ENCODE measurements at regions not wholly inside any gene's neighbourhood (a gene's known extent, or its start where the extent isn't known, plus 50 kb on each side); places are given as distances from the start of the nearest gene placed in this dataset.
A peak's percentile ranks its signal among the peaks of the same experiment; 100 is the strongest.
"Not testable (repeated sequence)": the region's sequence is repeated elsewhere in the genome, so short reads cannot be mapped to it uniquely, and the experiment has no call there.

DNA sequence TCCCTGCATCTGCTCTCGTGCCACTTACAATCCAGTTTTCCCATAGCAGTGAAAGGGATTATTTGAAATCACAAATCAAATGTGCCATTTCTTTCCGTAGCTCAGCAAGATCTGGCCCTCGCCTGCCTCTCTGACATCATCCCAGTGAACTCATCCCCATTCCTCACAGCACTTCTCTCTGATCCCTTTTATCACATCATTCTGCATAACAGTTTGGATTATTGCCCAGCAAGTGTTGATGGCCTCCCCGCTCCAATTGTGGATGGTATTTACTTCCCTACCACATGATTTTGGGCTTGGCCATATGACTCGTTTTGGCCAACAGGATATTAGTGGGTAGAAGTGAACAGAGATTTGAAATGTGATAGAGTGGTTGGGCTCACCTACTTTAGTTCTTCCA lies 185.0 kb downstream of the NPIPA7 start:
- DNase-seq: not testable (repeated sequence)

- DNase-seq: not testable (repeated sequence)
Measured at GRCh38 chr16:16565326-16565725, 186.4 kb downstream of the NPIPA7 start.

GRCh38 chr16:16570055-16570454 lies 191.1 kb downstream of the NPIPA7 start:
- DNase-seq: not testable (repeated sequence)

DNA sequence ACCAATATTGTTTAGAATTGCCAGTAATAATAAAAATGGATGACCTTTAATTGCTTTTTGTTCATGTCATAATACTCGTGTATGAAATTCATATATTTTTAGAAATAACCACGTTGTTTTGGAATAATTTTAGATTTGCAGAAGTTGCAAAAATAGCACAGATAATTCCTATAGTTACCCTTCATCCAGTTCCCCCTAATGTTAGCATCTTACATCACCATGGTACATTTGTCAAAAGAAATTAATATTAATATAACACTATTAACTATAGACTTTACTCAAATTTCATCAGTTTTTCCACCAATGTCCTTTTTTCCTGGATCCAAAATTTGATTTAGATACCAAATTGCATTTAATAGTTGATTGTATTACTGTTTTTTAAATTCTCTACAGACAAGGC lies 191.9 kb downstream of the NPIPA7 start:
- DNase-seq: not testable (repeated sequence)

GRCh38 chr16:16572130-16572774 lies 193.3 kb downstream of the NPIPA7 start:
- DNase-seq: not testable (repeated sequence)

GRCh38 chr16:16577062-16577461 lies 198.1 kb downstream of the NPIPA7 start:
- DNase-seq: not testable (repeated sequence)

- DNase-seq: no peak
Measured at GRCh38 chr16:16578701-16579100, 199.8 kb downstream of the NPIPA7 start.

- DNase-seq: not testable (repeated sequence)
Measured at GRCh38 chr16:16582916-16583315, 204.0 kb downstream of the NPIPA7 start.

- not testable (repeated sequence) for DNase-seq
Measured at GRCh38 chr16:16586073-16586651, 207.2 kb downstream of the NPIPA7 start.

DNA sequence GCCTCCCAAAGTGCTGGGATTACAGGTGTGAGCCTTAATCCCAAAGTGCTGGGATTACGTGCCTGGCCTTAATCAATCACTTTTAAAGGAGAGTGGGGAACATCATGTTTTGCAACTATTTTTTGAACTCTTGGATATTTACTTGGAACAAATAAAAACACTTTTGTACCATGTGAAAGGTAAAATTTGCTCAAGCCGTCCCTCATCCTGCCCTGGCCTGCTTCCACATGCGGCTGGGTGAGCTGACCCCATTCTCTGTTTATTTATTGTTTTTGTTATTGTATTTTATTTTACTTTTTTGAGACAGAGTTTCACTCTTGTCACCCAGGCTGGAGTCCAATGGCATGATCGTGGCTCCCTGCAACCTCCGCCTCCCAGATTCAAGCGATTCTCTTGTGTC lies 208.0 kb downstream of the NPIPA7 start:
- not testable (repeated sequence) for DNase-seq

DNA sequence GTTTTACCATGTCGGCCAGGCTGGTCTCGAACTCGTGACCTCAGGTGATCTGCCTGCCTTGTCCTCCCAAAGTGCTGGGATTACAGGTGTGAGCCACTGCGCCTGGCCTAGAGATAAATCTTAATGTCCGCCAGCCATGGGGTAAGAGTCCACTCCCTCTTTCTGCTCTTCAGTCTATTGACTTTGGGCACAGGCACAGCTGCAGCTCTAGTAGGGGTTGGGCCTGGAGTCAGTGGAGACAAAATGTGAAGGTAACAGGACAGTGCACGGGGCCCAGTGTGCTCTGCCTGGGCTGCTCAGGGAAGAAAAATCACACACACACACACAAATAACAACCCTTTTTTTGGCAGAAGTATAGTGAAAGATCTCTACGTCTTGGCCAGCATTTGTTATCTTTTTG lies 209.5 kb downstream of the NPIPA7 start:
- not testable (repeated sequence) for DNase-seq

DNA sequence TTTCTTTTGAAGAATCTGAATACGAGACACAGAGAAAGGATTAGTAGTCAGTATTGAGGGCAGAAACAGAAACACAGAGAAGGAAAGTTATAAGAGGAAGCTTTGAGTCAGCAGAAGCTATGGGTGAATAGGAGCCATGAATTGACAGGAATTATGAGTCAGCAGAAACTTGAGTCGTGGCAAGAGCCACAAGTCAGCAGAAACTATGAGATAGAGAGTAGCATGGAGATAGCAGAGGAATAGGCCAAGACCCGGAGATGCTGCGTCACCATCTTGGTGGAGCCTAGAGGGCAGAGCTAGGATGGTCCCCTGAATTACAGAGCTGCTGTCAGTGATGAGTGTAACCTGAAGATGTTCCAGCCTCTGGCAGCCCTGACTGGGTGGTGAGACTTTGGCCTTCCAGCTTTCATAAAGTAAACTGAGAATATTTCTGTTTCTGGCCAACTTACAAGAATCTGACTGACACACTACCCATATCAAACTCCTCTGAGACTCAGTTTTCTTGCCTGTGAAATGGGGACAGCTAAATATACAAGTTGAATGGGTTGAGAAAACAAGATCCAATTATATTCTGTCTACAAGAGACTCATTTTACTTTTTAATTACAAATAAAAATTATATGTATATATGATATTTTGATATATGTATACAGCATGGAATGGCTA lies 211.8 kb downstream of the NPIPA7 start:
- not testable (repeated sequence) for DNase-seq

DNA sequence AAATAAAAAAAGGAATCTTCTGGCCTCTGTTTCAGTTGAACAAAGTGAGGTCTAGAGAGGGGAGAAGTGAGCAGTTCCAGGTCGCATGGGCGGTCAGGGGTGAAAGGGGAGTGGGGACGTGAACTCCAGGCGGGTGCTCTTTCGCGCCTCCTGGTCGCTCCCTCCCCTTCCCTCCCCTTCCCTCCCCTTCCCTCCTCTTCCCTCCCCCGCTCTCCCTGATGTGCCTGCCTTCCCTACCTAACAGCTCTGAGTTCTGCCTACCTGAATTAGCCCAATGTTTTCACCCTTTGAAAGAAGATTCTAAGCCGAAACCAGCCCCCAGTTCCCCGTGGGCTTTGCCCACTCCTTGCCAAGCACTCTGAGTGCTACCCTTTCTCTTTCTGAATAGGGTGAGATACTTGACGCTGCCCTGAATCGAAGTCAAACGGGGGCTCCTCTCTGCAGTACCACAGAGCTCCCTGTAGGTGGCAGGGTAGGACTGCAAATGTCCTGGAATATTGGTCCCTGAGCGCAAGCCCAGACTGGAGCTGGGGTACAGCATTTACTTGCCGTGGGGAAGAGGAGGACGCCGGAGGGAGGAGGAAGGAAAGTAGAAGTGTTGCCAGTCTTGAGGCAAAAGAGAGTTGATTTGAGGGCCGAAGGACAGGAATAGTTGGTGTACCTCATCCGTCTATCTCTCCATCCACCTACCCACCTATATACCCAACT lies 214.4 kb downstream of the NPIPA7 start:
- DNase-seq: peak; percentile 22

GRCh38 chr16:16595029-16595718 lies 216.2 kb downstream of the NPIPA7 start:
- not testable (repeated sequence) for DNase-seq

GRCh38 chr16:16601239-16601638 lies 222.3 kb downstream of the NPIPA7 start:
- DNase-seq: not testable (repeated sequence)

DNA sequence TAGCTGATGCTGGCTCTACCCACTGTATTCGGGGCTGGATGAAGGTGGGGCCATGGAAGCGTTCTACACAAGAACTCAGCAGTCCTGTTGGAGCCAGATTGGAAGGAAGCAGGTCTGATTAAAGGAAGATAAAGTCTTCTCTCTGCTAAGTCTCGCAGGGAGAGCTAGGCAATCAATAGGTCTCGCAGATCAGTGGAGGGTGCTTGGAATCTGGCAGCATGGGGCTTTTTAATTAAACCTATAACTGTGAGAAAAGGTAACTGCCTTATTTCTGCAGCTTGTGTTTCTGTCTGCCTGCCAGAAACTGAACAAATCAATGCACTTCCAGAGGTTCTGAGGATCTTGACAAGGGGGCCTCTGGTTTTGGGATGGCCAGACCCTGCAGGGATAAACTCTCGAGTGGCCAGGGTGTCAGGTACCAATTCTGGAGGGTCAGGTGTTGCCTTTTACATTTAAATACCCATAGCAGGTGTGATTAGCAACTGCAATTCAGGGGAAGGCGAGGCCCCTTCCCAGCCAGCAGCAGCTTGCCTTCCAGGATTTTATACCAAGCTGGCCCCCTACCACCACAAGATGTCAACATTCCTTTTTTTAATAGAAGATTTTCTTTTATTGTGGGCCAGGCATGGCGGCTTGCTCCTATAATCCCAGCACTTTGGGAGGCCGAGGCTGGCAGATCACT lies 228.6 kb downstream of the NPIPA7 start:
- not testable (repeated sequence) for DNase-seq

DNA sequence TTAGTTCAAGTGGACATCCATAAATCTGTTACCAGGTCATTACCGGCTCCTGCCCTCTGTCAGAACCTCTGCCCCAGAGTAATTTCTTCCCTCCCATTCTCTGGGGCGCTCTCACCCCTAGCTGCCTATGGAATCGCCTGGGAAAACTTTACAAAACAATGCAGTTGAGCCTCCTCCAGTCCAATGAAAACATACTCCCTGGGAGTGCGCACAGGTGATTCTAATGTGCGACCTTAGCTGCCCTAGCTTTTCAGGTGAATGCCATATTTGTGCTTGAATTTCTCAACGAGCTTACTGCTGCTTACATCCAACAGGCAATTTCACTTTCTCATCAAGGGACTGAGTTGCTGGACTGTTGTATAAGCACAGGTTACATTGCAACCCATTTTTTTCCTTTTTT lies 230.7 kb downstream of the NPIPA7 start:
- not testable (repeated sequence) for DNase-seq

DNA sequence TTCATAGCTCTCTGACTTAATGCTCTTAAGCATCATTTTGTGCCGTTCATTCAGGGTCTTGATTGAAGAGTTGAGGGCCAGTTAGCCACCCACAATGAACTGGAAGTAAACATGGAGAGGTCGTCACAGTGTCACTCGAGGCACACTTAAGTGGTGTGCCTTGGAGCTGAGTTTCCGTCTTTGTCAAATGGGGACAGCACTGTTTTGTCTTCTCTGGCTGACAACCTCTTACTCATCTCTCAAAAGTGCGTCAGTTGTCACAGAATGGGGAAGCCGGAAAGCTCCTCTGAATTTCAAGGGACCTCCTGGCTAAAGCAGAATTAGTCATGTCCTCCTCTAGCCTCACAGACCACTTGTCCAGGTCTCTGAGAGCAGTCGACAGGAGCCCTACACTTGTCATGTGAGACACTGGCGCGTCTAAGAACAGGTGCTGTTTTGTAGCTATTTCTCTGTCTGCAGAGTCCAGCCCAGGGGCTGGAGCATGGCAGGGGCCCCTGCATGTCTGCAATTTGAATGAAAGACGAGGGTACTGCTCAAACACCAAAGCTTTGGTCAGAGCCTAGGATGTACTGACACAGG lies 231.5 kb downstream of the NPIPA7 start:
- not testable (repeated sequence) for DNase-seq

GRCh38 chr16:16613212-16613611 lies 234.3 kb downstream of the NPIPA7 start:
- not testable (repeated sequence) for DNase-seq

DNA sequence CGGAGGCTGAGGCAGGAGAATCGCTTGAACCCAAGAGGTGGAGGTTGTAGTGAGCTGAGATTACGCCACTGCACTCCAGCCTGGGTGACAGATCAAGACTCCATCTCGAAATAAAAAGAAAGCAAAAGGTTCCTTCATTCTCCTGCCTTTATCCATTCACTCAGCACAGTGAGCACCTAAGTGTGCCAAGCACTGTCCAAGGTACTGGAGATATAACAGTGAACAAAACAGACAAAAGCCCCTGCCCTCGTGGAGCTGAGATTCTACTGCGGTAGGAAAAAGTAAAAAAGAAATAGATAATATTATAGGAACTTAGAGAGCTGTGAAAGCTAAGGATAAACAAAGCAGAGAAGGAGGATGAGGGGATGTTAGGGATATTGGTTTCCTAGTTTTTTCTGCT lies 235.5 kb downstream of the NPIPA7 start:
- DNase-seq: not testable (repeated sequence)

DNA sequence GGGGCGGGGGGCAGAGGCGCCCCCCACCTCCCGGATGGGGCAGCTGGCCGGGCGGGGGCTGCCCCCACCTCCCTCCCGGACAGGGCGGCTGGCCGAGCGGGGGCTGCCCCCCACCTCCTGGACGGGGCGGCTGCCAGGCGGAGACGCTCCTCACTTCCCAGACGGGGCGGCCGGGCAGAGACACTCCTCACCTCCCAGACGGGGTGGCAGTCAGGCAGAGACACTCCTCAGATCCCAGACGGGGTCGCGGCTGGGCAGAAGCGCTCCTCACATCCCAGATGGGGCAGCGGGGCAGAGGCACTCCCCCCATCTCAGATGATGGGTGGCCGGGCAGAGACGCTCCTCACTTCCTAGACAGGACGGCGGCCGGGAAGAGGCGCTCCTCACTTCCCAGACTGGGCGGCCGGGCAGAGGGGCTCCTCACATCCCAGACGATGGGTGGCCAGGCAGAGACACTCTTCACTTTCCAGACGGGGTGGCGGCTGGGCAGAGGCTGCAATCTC lies 240.1 kb downstream of the NPIPA7 start:
- not testable (repeated sequence) for DNase-seq

Measured in central memory CD4-positive, alpha-beta T cell (primary cell).